Astrocyte (in vitro differentiated cells and primary cell): ENCODE measurements at regions not wholly inside any gene's neighbourhood (a gene's known extent, or its start where the extent isn't known, plus 50 kb on each side); places are given as distances from the start of the nearest gene placed in this dataset.

Experiments used
- DNase-seq: peaks from one replicate; pipeline ENCODE4 v3.0.0-alpha.2; 2010; ENCODE audit warnings: low read depth
- FAIRE-seq: peaks from 2 replicates; lab custom pipeline; 2011; peaks lifted over from hg19 to GRCh38; lab: Jason Lieb, UNC
- H2AFZ ChIP-seq: 2 replicates; pipeline ENCODE4 v1.6.0; 2012; ENCODE audit warnings: low read depth, low read length, inconsistent platforms
- H3K27ac ChIP-seq: 2 replicates; pipeline ENCODE4 v1.5.1; 2011; ENCODE audit warnings: low read depth, low read length, inconsistent platforms
- H3K27me3 ChIP-seq: 2 replicates; pipeline ENCODE4 v1.6.0; 2011; ENCODE audit warnings: low read length, inconsistent platforms; ENCODE audit not compliant: insufficient read depth
- H3K36me3 ChIP-seq: 2 replicates; pipeline ENCODE4 v1.5.1; 2011; ENCODE audit warnings: low read length, inconsistent platforms; ENCODE audit not compliant: insufficient read depth
- H3K4me1 ChIP-seq: 2 replicates; pipeline ENCODE4 v1.5.1; 2011; ENCODE audit warnings: low read length, inconsistent platforms; ENCODE audit not compliant: insufficient read depth
- H3K4me2 ChIP-seq: 2 replicates; pipeline ENCODE4 v1.6.0; 2012; ENCODE audit warnings: low read length, inconsistent platforms
- H3K4me3 ChIP-seq: 2 replicates; pipeline ENCODE4 v1.5.1; 2011; ENCODE audit warnings: low read depth, mild to moderate bottlenecking, low read length, inconsistent platforms; ENCODE audit not compliant: insufficient read depth
- H3K79me2 ChIP-seq: 2 replicates; pipeline ENCODE4 v1.6.0; 2012; ENCODE audit warnings: mild to moderate bottlenecking, low read length, inconsistent platforms; ENCODE audit not compliant: insufficient read depth
- H3K9ac ChIP-seq: 2 replicates; pipeline ENCODE4 v1.6.0; 2012; ENCODE audit warnings: mild to moderate bottlenecking, low read length, inconsistent platforms
- H3K9me3 ChIP-seq: 2 replicates; pipeline ENCODE4 v1.5.1; 2012; ENCODE audit warnings: low read depth, mild to moderate bottlenecking, low read length, inconsistent platforms; ENCODE audit not compliant: insufficient read depth
- H4K20me1 ChIP-seq: 2 replicates; pipeline ENCODE4 v1.6.0; 2012; ENCODE audit warnings: low read length, inconsistent platforms; ENCODE audit not compliant: insufficient read depth
- H3K27ac Mint-ChIP-seq: one replicate; pipeline ENCODE4 v1.8.0; 2021; ENCODE audit warnings: mild to moderate bottlenecking, mixed read lengths; ENCODE audit not compliant: unreplicated experiment
- H3K27me3 Mint-ChIP-seq: one replicate; pipeline ENCODE4 v1.8.0; 2021; ENCODE audit warnings: low read depth, mixed read lengths; ENCODE audit not compliant: unreplicated experiment
- H3K36me3 Mint-ChIP-seq: one replicate; pipeline ENCODE4 v1.8.0; 2021; ENCODE audit warnings: low read depth, mixed read lengths; ENCODE audit not compliant: unreplicated experiment
- H3K4me1 Mint-ChIP-seq: one replicate; pipeline ENCODE4 v1.8.0; 2021; ENCODE audit warnings: low read depth, mixed read lengths; ENCODE audit not compliant: unreplicated experiment
- H3K4me3 Mint-ChIP-seq: one replicate; pipeline ENCODE4 v1.8.0; 2021; ENCODE audit warnings: mild to moderate bottlenecking, moderate library complexity, mixed read lengths; ENCODE audit not compliant: unreplicated experiment
- H3K9me3 Mint-ChIP-seq: one replicate; pipeline ENCODE4 v1.8.0; 2021; ENCODE audit warnings: mild to moderate bottlenecking, mixed read lengths; ENCODE audit not compliant: unreplicated experiment
- EZH2 ChIP-seq: IDR thresholded peaks from 2 replicates; pipeline ENCODE4 v1.6.1; 2012; ENCODE audit warnings: mild to moderate bottlenecking, low read length, inconsistent platforms; ENCODE audit not compliant: insufficient read depth
- TF ChIP-seq, protein P1 (sequence below): IDR thresholded peaks from 2 replicates; pipeline ENCODE4 v1.5.1; 2011; ENCODE audit warnings: low read depth, mild to moderate bottlenecking, inconsistent platforms, low read length, moderate library complexity; ENCODE audit not compliant: insufficient read depth

DNA sequence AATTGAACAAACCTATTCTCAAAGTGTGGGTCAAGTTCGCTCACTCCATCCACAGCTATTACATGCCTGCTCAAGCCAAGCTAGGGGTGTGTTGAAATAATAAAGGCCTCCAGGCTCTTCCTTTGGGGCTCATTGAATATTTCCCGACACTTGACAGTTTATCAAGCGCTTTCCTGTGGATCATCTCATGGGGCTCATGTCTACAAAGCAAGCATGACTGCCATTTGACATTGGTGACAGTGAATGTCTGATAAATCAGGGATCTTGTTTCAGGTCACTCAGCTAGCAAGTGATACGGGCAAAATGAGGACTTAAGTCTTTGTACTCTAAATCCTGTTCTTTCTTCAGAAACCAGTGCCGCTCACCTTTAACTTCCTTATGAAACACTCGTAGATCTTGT is 542.6 kb downstream of the TOX3 start:
- H3K9ac ChIP-seq, result no peak overlapping the region
- H3K4me2 ChIP-seq, result no peak overlapping the region
- FAIRE-seq, result no peak
- no peak overlapping the region for H3K4me3 ChIP-seq
- no peaks in the 10 kb centered on the region for H3K9me3 ChIP-seq
- Mint-ChIP-seq H3K27me3 (no peaks in the 10 kb centered on the region), H3K36me3 (no peaks in the 10 kb centered on the region), H3K27ac (no peak overlapping the region), H3K9me3 (peaks cover 6% of the 10 kb centered on the region), H3K4me3 (no peak overlapping the region), H3K4me1 (no peaks in the 10 kb centered on the region)
- no peaks in the 10 kb centered on the region for H4K20me1 ChIP-seq
- no peak for DNase-seq
- H3K27me3 ChIP-seq, result no peaks in the 10 kb centered on the region
- H2AFZ ChIP-seq, result no peak overlapping the region
- TF ChIP-seq, protein P1, sequence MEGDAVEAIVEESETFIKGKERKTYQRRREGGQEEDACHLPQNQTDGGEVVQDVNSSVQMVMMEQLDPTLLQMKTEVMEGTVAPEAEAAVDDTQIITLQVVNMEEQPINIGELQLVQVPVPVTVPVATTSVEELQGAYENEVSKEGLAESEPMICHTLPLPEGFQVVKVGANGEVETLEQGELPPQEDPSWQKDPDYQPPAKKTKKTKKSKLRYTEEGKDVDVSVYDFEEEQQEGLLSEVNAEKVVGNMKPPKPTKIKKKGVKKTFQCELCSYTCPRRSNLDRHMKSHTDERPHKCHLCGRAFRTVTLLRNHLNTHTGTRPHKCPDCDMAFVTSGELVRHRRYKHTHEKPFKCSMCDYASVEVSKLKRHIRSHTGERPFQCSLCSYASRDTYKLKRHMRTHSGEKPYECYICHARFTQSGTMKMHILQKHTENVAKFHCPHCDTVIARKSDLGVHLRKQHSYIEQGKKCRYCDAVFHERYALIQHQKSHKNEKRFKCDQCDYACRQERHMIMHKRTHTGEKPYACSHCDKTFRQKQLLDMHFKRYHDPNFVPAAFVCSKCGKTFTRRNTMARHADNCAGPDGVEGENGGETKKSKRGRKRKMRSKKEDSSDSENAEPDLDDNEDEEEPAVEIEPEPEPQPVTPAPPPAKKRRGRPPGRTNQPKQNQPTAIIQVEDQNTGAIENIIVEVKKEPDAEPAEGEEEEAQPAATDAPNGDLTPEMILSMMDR, result no peak
- no peak for TF ChIP-seq EZH2
- H3K79me2 ChIP-seq, result no peaks in the 10 kb centered on the region
- H3K27ac ChIP-seq, result no peak overlapping the region
- H3K4me1 ChIP-seq, result no peaks in the 10 kb centered on the region
- no peaks in the 10 kb centered on the region for H3K36me3 ChIP-seq

DNA sequence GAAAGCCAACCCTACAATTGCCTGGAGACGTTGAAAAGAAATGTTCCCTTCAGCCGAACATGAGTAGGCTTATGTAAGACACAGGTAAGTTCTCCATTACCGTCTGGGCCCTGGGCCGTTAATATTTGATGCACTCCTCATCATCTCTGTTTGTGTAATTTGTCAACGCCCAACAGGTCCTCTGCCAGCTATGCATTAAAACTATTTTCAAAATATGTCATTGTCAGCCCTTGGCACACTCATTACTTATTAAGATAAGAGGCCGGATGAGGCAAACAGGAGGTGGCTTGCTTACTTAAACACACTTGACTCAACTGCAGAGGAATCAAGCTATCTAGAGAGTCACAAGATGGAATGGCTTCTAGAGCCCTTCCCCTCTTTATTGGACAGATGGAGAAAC is 544.9 kb downstream of the TOX3 start:
- DNase-seq (no peak), FAIRE-seq (no peak)
- Mint-ChIP-seq H3K27ac (no peak overlapping the region), H3K4me3 (no peak overlapping the region), H3K27me3 (no peaks in the 10 kb centered on the region), H3K9me3 (peaks cover 5% of the 10 kb centered on the region), H3K36me3 (peaks cover 2% of the 10 kb centered on the region), H3K4me1 (no peaks in the 10 kb centered on the region)
- no peaks in the 10 kb centered on the region for H3K4me1 ChIP-seq
- H4K20me1 ChIP-seq, result no peaks in the 10 kb centered on the region
- no peaks in the 10 kb centered on the region for H3K27me3 ChIP-seq
- no peak overlapping the region for H3K9ac ChIP-seq
- H2AFZ ChIP-seq, result no peak overlapping the region
- no peaks in the 10 kb centered on the region for H3K79me2 ChIP-seq
- no peak overlapping the region for H3K27ac ChIP-seq
- no peak overlapping the region for H3K4me2 ChIP-seq
- no peak for TF ChIP-seq EZH2
- TF ChIP-seq, protein P1, result no peak
- no peaks in the 10 kb centered on the region for H3K36me3 ChIP-seq
- H3K4me3 ChIP-seq, result no peak overlapping the region
- no peaks in the 10 kb centered on the region for H3K9me3 ChIP-seq

DNA sequence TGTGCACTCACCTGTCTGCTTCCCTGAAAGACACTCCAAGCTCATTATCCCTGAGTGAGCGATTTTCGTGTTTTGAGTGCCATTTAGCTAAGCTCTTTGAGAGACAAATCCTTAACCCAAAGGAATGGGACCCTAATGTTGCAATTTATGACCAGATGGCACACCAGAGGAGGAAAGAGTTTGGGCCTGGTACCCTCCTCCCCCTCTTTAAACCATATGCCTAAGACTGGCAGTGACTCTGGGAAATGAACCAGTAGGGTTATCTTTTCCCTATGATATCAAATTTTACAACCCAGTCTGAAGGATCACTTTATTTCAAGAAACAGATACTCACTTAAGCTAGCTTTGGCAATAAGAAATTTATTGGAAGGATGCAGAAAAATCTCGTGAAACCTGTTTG is 550.4 kb downstream of the TOX3 start:
- Mint-ChIP-seq H3K36me3 (peaks cover 2% of the 10 kb centered on the region), H3K27ac (no peak overlapping the region), H3K4me3 (no peak overlapping the region), H3K9me3 (peaks cover 5% of the 10 kb centered on the region), H3K4me1 (no peaks in the 10 kb centered on the region), H3K27me3 (no peaks in the 10 kb centered on the region)
- TF ChIP-seq EZH2, result no peak
- TF ChIP-seq, protein P1, result no peak
- Histone ChIP-seq H3K4me2 (no peak overlapping the region), H3K4me3 (no peak overlapping the region), H3K27ac (no peak overlapping the region), H3K27me3 (no peaks in the 10 kb centered on the region), H3K9ac (no peak overlapping the region), H3K36me3 (no peaks in the 10 kb centered on the region), H4K20me1 (no peaks in the 10 kb centered on the region), H3K4me1 (no peaks in the 10 kb centered on the region), H3K79me2 (no peaks in the 10 kb centered on the region), H2AFZ (no peak overlapping the region), H3K9me3 (no peaks in the 10 kb centered on the region)
- FAIRE-seq (no peak), DNase-seq (no peak)
